NCI-H2081 treated with DMSO at 0.1 percent for 48 hours (cell line): ENCODE measurements at regions not wholly inside any gene's neighbourhood (a gene's known extent, or its start where the extent isn't known, plus 50 kb on each side); places are given as distances from the start of the nearest gene placed in this dataset.
"Not testable (repeated sequence)": the region's sequence is repeated elsewhere in the genome, so short reads cannot be mapped to it uniquely, and the experiment has no call there.

Experiments used
- DNase-seq: peaks from one replicate; lab custom pipeline; 2025; lab: John Stamatoyannopoulos, UW

DNA sequence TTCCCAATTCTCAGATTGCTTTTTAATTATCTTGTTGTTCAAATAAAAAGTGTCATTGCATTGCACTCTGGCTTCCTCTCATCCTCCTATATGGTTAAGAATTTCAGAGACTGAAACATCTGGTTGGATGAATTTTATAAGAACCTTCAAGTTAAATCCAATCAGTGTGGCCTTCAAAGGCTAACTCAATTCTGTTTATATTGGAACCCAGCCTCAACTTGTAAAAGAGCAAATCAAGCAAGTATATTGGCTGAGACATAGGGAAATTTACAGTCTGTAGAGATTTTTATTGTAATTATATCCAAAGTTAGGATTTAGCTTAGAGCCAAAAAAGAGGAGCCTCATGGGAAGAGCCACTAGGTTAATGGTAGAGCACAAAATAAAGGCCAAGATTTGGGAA is 159.9 kb upstream of the FER start:
- DNase-seq = no peak

DNA sequence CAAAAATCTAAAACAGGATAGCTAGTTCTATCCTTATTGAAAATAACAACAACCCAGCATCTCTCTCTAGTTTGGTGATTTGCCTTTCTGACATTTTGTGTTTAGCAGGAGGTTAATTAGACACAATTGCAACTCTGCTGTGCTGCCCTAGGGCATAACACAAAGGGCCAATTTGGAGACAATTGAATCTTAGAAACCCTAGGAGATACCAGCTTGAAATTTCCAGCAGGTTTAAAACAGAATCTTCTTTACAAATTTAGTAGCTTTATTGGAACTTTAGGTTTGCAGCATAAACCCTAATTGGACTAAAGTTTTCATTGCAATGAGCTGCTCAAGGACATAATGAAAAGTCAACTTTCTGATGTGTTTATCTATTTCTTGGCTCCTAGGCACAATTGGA is 166.7 kb upstream of the FER start:
- DNase-seq = no peak

DNA sequence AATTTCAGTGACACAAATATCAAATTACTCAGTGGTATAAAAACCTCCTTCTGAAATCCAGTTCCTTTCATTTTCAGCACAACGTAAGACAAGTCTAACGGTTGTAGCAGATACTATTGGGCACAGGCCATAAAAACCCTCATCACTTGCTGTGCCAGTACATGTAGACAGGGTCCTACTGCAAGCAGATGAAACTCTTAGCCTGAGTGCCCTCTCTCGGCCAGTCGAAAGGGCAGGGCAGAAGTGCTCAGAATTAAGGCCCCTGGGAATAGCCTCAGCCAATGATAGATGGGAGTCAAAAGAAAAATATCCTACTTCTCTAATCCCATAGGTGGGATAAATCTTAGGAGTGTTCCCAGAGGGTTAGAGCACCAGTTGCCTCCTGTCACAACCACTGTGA is 168.5 kb upstream of the FER start:
- no peak for DNase-seq

DNA sequence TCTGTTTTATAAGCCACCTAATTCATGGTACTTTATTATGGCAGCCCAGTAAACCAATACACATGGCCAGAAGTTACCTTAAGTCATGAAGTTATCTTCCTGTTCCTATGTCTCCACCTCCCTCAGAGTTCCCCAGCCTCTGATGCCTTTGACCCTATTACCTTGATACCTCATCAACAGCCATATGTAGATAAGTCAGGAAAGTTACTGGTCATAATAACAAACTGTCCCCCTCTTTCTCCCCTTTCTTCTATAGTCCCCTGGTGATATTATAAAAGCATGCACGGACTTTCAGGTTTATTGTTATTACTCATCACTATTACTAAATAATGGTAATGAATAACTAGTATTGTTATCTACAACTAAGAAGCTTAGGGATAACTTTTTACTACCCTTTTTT is 168.9 kb upstream of the FER start:
- no peak for DNase-seq

DNA sequence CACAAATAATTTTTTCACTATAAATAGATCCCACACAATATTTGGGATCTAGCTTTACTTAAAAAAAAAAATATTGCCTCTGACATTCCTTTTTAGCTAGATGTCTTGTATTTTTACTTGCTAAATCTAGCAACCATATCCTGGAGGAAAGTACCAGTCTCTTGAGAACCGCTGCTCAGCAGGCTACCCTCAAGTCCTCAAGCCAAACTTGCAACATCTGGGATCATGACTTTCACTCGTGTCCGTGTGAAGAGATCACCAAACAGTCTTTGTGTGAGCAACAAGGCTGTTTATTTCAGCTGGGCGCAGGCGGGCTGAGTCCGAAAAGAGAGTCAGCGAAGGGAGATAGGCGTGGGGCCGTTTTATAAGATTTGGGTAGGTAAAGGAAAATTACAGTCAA is 180.3 kb upstream of the FER start:
- DNase-seq = no peak

DNA sequence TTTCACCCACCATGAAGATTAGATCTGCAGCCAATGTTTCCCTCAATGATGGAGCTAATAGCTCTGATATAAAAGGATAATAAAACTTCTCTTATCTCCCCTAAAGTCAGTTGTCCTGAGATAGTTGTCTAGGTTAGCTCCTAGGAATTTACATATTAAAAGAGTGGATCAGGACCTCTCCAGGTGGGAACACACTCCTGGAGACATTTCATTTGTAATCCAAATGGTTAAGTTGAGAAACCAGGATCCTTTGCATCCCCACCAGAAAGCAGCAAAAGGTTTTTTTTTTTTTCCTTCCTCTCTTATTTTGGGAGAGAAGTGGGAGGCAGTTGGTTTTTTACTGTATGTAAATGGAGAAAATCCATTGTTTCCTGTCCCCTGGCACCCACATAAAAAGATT is 182.5 kb upstream of the FBXL17 start:
- DNase-seq = no peak

DNA sequence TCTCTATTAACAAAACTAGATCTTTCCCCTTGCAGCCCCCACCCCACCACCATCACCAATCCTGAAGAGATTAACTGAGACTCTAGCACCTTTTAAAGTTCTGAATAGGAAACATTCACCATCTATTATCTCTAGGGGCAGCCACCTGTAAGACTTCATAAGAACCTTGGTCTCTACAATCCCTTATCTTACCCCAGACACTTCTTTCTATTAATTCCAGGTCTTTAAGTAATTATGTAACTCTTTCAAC is 180.2 kb upstream of the FBXL17 start:
- no peak for DNase-seq

DNA sequence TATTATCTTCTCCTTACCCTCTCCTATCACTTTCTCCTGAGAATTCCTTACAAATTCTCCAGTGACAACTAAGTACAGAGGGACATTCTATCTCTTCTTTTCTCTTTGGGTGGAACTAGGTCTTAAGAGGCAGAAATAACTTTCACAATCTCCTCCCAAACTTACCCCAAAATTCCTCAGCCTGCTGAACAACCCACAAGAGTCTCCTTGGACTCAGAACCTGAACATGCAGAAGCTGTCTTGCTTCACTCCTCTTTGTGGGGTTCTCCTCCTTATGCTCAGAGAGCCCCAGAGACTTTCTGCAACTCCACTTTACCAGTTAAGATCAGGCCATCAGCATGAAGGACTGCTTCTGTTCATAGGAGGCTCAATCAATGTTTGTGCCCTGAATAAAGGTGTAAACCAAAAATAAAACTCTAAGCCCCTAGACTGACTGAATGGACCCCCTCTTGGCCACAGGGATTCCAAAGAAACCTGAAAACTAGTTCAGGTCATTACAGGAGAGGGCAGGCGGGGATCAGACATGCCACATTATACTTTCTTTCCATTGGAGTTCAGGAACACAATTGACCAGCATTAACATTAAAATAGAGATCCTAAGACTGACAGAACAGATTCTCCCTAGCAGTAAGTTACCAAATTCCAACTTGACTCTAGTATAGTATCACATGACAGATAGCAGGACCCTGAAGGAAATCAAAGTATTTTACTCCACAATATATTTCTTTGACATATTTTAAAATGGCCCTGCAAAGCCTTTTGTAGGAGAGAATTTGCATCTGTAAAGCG is 179.7 kb upstream of the FBXL17 start:
- DNase-seq = no peak

DNA sequence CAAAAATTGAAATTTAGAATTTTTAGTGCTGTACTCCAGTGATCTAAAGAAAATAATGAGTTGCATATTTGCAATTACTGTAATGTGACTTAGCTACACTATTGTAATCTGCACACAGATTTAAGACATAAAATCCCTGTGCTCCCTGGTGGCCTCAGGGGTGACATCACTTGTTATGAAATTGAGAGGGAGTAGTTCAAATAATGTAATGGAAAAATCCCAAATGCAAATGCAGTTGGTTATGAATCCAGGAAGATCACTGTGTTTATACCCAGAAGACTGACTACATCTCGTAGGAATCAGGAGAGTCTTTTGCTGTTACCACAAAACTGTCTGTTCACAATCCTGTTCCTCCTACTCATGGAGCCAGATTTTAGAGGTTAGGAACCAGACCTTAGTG is 178.7 kb upstream of the FBXL17 start:
- no peak for DNase-seq

DNA sequence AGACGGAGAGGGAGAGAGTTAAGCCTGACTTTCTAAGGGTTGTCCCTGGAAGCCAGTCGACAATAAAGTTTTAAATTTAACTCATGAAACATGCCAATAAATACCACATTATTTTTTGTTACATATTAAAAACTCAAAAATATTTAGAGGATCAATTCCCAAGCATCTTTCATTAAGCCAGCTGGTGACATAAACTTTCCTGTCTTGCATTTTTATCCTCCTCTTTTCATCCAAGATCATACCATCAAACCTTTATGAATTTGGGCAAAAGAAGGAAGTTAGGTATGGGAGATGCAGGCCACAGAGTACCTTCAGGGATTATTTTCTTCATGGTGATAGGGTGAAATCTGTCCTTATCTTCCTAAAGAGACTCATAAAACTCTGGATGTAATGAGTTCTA is 178.3 kb upstream of the FBXL17 start:
- DNase-seq = no peak

DNA sequence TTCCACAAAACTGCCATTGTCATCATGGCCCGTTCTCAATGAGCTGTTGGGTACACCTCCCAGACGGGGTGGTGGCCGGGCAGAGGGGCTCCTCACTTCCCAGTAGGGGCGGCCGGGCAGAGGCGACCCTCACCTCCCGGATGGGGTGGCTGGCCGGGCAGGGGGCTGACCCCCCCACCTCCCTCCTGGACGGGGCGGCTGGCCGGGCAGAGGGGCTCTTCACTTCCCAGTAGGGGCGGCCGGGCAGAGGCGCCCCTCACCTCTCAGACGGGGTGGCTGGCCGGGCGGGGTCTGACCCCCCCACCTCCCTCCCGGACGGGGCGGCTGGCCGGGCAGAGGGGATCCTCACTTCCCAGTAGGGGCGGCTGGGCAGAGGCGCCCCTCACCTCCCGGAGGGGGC is 176.9 kb upstream of the FBXL17 start:
- not testable (repeated sequence) for DNase-seq

DNA sequence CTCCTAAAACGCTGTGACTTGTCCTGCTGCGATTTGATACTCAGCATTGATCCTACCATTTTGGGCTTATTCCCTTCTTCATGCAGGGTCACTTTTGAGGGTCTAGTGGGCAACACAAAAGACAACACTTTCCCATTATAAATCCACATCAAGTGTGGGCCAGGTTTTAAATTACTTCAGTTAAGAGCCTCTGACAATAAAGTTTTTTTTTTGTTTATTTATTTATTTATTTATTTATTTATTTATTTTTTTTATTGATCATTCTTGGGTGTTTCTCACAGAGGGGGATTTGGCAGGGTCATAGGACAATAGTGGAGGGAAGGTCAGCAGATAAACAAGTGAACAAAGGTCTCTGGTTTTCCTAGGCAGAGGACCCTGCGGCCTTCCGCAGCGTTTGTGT is 176.2 kb upstream of the FBXL17 start:
- DNase-seq = not testable (repeated sequence)

DNA sequence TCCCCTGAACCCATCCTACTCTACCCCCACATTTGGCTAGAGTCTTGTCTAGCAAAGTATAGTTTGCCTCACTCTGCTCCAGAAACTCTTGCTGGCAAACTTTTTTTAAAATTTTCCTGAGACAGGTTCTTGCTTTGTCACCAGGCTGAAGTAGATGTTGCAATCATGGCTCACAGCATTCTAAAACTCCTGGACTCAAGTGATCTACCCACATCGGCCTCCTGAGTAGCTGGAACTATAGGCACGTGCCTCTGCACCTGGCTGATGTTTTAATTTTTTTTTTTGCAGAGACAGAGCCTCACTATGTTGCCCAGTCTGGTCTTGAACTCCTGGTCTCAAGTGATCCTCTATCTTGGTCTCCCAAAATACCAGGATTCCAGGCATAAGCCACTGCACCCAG is 175.8 kb upstream of the FBXL17 start:
- DNase-seq = no peak

DNA sequence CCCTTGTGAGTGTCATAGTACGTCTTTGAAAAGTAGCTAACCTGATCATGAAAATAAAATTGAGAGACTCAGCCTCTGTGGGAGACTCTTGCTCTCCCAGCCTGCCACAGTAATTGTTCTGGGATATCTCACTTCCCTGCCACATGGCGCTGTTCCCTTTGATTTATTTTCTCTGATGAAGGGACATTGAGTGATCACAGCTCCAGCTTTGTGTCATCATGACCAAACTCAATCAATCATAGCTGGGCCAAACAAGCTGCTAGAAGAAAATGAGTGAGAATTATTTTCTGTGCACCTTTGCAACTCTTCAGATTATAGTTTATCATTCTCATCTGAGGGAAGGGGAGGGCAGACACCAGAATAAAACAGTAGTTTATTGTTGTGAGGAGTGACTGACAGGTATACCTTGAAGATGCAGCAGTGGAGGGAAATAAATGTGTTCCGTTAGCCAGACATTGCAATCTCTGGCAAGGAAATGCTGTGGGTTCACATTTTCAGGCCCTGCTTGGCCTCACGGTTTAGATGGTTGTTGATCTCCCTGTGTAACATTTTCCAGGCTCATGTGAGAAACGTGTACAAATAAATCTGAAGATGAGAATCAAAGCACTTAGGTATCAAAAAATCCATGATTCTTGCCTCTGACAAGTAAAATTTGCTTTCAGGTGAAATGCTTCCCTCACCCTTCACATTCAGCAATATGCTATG is 174.7 kb upstream of the FBXL17 start:
- DNase-seq = no peak

DNA sequence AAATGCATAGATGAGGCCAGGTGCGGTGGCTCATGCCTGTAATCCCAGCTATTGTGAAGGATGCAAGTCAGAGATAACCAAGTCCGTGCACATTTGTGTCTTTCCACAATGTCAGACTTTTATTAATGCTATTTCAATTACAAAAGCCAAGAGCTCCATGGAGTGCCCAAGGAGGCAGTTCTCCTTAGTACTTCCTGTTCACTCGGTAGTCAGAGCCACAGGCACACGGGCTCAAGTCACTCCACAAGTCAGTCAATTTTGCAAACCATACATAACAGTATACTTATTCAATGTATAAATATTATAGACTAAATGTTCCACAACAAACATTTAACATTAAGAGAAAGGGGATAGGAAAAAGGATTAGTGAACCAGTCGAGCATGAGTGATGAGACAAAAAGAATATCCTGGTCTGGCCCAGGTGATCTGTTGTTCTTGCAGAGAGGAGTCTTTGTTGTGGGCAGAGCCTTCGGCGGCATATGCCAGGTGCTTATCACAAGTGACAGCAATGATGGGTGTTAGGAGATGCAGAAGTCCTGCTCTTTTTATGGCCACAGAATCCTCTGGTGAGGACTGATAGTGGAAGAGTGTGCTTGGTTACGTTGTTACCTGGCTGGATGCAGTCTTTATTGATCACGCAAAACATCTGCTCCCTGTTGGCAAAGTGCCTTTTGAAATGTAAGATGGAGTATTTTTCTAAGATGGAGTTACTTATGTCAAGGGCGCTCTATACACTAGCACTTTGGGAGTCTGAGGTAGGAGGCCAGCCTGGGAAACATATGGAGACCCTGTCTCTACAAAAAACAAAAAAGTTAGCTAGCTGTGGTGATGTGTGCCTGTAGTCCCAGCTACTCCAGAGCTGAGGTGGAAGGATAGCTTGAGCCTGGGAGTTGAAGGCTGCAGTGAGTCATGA is 167.0 kb upstream of the FBXL17 start:
- DNase-seq = no peak

DNA sequence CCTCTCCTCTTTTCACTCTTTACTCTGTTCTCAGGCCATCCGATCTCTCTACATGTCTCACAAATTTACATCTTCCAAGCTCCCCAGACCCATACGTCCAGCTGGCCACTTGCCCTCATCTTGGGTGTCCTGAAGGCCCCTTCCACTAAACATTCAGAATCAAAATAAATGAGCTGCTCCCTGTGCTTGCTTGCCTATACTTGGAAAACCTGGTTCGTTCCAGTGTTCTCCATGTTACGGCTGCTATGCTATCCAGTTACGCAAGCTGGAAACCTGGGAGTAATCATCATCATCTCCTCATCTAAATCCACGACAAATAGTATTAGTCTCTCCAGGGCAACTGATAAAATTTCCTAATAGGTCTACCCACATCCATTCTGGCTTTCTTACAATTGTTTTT is 165.0 kb upstream of the FBXL17 start:
- no peak for DNase-seq

DNA sequence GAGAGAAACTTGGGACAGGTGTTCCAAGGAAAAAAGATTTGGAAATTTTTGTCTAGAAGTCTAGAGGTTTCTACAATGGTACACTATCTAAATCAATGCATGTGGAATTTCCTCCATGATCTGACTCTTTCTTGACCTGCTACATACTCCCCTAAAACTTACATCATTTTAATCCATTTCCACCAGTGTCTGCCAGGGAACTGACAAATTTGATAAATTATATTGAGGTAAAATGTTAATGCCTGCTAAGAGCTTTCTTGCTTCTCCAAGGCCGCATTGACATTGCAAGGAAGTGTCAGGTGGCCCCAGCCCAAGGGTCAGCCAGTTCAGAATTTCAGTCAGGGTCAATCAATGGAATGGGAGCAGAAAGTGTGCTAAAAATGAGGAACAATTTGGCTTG is 163.4 kb upstream of the FBXL17 start:
- no peak for DNase-seq

DNA sequence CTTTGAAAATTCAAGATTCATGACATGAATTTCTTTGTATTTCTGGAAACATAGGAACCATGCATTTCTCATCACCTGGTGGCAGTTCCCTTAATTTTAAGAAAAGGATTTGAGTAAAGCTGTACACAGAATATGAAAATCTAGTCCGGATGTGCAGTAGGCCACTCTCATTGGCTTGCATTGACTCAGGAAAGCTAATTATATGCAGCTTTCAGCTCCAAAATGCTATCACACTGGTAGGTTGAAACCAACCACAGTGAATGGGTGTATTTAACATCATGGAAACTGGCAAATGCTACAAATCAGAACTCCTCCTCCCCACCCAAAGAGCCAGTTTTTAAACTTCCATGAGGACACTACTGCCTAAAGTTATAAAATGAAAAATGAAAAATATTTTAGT is 161.6 kb upstream of the FBXL17 start:
- no peak for DNase-seq

DNA sequence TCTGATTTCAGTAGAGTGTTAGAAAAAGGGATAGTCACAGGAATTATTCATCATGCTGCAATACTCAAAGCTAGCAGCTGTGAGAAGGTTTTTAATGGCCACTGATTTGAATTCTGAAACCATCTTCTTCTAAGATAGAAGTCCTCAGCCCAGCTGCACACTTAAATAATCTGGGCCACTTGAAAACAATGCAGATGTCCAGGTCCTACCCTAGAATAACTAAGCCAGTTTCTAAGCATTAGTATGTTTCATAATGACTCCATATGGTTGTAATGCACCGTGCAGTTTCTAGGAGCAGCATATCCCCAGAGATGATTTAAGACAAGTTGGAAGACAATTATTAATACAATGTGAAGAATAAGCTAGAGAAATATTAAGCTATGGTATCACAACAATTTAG is 159.9 kb upstream of the FBXL17 start:
- DNase-seq = no peak

DNA sequence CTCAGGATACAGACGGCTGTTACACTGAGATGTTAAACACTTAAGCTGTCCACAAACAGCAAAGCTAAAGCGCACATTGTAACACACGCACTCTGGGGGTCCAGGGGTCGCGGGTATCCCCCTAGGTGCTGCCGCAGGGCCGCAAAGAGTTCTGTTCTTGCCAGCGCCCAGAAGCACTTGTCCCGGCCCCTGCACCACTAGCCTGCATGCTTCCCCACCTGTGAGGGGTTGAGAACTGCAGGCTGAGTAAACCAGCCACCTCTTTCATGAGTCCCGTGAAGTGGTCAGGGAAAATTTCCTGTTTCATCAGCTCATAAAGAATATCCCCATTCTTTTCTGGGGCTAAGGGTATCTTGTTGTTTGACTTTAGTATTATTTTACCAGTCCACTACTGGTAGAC is 154.4 kb upstream of the FBXL17 start:
- no peak for DNase-seq

DNA sequence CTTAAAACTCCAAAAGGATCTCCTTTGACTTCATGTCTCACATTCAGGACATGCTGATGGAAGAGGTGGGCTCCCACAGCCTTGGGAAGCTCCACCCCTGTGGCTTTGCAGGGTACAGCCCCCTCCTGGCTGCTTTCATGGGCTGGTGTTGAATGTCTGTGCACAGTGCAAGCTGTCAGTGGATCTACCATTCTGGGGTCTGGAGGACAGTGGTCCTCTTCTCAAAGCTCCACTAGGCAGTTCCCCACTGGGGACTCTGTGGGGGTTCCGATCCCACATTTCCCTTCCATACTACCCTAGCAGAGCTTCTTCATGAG is 150.2 kb upstream of the FBXL17 start:
- DNase-seq = not testable (repeated sequence)

DNA sequence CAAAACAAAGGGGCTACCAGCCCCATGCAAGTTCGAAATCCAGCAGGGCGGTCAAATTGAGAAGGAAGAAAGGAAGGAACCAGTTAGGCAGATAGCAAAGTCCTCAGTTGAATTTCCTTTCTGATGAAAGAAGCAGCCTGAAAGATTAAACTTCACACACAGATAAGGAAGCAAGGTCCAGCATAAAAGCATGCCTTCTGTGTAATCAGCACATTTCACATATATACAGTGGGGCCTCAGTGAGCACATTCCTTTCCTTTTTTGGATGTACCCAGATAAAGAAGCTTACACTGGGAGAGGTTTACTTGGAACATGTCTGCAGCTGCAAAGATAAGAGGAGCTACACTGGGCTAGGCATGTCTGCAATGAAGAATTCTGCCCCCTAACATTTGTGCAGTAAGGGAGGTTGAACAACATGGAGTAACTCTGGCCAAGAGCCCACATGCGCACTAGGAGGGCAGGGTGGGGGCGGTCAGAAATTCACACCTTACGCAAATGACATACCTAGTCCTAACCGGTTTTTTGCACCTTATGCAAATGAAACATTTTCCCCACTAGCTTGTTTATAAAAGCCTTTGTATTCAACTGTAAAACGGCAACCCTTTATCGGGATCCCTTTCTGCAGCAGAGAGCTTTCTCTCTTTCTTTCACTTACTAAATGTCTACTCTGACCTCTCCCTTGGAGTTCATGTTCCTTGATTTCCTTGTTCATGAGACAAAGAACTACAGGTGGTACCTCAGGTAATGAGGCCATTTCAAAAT is 149.7 kb upstream of the FBXL17 start:
- DNase-seq = no peak

DNA sequence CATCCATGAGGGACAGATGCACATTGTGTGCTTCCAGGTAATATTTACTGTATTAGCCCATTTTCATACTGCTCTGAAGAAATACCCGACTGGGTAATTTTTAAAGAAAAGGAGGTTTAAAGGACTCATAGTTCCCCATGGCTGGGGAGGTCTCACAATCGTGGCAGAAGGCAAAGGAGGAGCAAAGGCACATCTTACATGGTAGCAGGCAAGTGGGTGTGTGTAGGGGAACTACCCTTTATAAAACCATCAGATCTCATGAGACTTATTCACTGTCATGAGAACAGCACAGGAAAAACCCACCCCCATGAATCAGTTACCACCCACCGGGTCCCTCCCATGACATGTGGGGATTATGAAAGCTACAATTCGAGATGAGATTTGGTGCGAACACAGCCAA is 148.8 kb upstream of the FBXL17 start:
- no peak for DNase-seq
